Parathyroid adenoma (tissue), 2 donors: ENCODE measurements at regions not wholly inside any gene's neighbourhood (a gene's known extent, or its start where the extent isn't known, plus 50 kb on each side); places are given as distances from the start of the nearest gene placed in this dataset.
A peak's percentile ranks its signal among the peaks of the same experiment; 100 is the strongest.

Experiments
- H2AFZ ChIP-seq: fragments of 300-600 bp; sonication (generic); one replicate; pipeline ENCODE4 v1.7.0; 2017; ENCODE audit warnings: antibody characterized with exemption, mild to moderate bottlenecking
- H3K27ac ChIP-seq: fragments of 300-600 bp; sonication (generic); one replicate; pipeline ENCODE4 v1.7.0; 2017
- H3K27me3 ChIP-seq: fragments of 300-600 bp; sonication (generic); one replicate; pipeline ENCODE4 v1.7.0; 2017; ENCODE audit warnings: low read length; ENCODE audit not compliant: control insufficient read depth, insufficient read depth
- H3K36me3 ChIP-seq: fragments of 300-600 bp; sonication (generic); one replicate; pipeline ENCODE4 v1.7.0; 2017; ENCODE audit warnings: low read length; ENCODE audit not compliant: control insufficient read depth, insufficient read depth
- H3K4me1 ChIP-seq: fragments of 300-600 bp; sonication (generic); one replicate; pipeline ENCODE4 v1.7.0; 2017; ENCODE audit warnings: control low read depth
- H3K4me2 ChIP-seq: fragments of 300-600 bp; sonication (generic); one replicate; pipeline ENCODE4 v1.7.0; 2017; ENCODE audit warnings: low read length
- H3K4me3 ChIP-seq: fragments of 300-600 bp; sonication (generic); one replicate; pipeline ENCODE4 v1.7.0; 2017; ENCODE audit warnings: low read depth, low read length
- H3K79me2 ChIP-seq: fragments of 300-600 bp; sonication (generic); one replicate; pipeline ENCODE4 v1.7.0; 2017; ENCODE audit warnings: control low read depth
- H3K9ac ChIP-seq: fragments of 300-600 bp; sonication (generic); one replicate; pipeline ENCODE4 v1.7.0; 2017; ENCODE audit warnings: mild to moderate bottlenecking
- H3K9me3 ChIP-seq: fragments of 300-600 bp; sonication (generic); one replicate; pipeline ENCODE4 v1.7.0; 2017; ENCODE audit warnings: low read length; ENCODE audit not compliant: control insufficient read depth
- CTCF ChIP-seq: fragments of 300-600 bp; sonication (generic); IDR thresholded peaks from one replicate; pipeline ENCODE4 v1.7.0; 2017; ENCODE audit warnings: antibody characterized with exemption, mild to moderate bottlenecking
- donor health status: primary hyperparathyroidism.

DNA sequence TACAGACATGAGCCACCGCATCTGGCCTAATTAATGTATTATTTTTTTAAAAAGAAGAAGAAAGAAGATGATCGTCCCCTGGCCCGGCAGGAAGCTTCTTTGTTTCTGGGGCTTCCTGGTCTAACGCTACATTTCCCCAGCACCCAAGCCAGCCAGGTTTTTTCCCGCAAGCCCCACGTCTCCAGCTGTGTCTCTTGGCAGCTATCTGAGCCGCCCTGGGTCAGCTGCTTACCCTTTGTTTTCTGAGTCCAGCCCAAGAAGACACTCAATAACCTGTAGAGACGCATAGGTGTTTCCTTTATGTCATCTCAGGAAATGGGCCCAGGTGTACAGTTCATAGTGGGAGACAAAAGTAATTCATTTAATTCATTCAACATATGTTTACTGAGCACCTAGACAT is 110.2 kb downstream of the MTPAP start:
- no peak overlapping the region for H3K4me3 ChIP-seq
- H3K79me2 ChIP-seq, result no peaks in the 10 kb centered on the region
- no peak overlapping the region for H3K4me2 ChIP-seq
- H3K27me3 ChIP-seq, result no peaks in the 10 kb centered on the region
- H3K9ac ChIP-seq, result no peak overlapping the region
- no peaks in the 10 kb centered on the region for H3K9me3 ChIP-seq
- no peaks in the 10 kb centered on the region for H3K36me3 ChIP-seq
- H3K27ac ChIP-seq, result no peak overlapping the region
- peaks cover 3% of the 10 kb centered on the region for H3K4me1 ChIP-seq
- H2AFZ ChIP-seq, result no peak overlapping the region
- no peak for TF ChIP-seq CTCF

- Histone ChIP-seq H3K79me2 (no peaks in the 10 kb centered on the region), H3K4me2 (no peak overlapping the region), H3K9ac (no peak overlapping the region), H3K9me3 (no peaks in the 10 kb centered on the region), H2AFZ (peak overlapping the region; percentile 5), H3K36me3 (no peaks in the 10 kb centered on the region), H3K4me1 (no peaks in the 10 kb centered on the region), H3K4me3 (no peak overlapping the region), H3K27ac (no peak overlapping the region), H3K27me3 (no peaks in the 10 kb centered on the region)
- TF ChIP-seq CTCF, result no peak
These were observed 115.7 kb downstream of the MTPAP start for GRCh38 chr10:30233186-30233959.

DNA sequence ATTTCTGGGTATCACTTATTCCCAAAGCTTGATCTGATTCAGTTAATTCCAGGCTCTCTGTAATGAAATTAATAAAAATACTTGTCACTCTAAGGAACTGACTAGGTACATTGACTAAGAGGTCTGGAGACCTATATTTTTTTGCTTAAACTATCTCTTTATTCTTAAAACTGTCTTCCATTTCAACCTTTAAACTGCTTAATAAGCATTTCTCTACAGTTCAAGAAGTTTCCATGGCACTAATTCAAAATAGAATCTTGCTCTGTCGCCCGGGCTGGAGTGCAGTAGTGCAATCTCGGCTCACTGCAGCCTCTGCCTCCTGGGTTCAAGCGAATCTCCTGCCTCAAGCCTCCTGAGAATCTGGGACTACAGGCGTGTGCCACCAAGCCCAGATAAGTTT is 117.4 kb downstream of the MTPAP start:
- Histone ChIP-seq H2AFZ (no peak overlapping the region), H3K9me3 (no peaks in the 10 kb centered on the region), H3K9ac (no peak overlapping the region), H3K4me3 (no peak overlapping the region), H3K27ac (no peak overlapping the region), H3K36me3 (no peaks in the 10 kb centered on the region), H3K4me1 (no peaks in the 10 kb centered on the region), H3K4me2 (no peak overlapping the region), H3K27me3 (no peaks in the 10 kb centered on the region), H3K79me2 (no peaks in the 10 kb centered on the region)
- no peak for TF ChIP-seq CTCF

GRCh38 chr10:30231071-30231652 is 117.9 kb downstream of the MTPAP start:
- H3K9me3 ChIP-seq, result no peaks in the 10 kb centered on the region
- no peaks in the 10 kb centered on the region for H3K27me3 ChIP-seq
- H3K9ac ChIP-seq, result no peak overlapping the region
- no peaks in the 10 kb centered on the region for H3K36me3 ChIP-seq
- no peak overlapping the region for H3K27ac ChIP-seq
- no peak for TF ChIP-seq CTCF
- no peaks in the 10 kb centered on the region for H3K79me2 ChIP-seq
- peak overlapping the region; percentile 38 for H2AFZ ChIP-seq
- no peak overlapping the region for H3K4me3 ChIP-seq
- H3K4me2 ChIP-seq, result no peak overlapping the region
- no peaks in the 10 kb centered on the region for H3K4me1 ChIP-seq

- TF ChIP-seq CTCF, result no peak
- no peaks in the 10 kb centered on the region for H3K9me3 ChIP-seq
- H3K27me3 ChIP-seq, result no peaks in the 10 kb centered on the region
- no peak overlapping the region for H3K4me2 ChIP-seq
- H2AFZ ChIP-seq, result no peak overlapping the region
- no peaks in the 10 kb centered on the region for H3K79me2 ChIP-seq
- no peaks in the 10 kb centered on the region for H3K36me3 ChIP-seq
- no peak overlapping the region for H3K9ac ChIP-seq
- H3K27ac ChIP-seq, result no peak overlapping the region
- no peaks in the 10 kb centered on the region for H3K4me1 ChIP-seq
- H3K4me3 ChIP-seq, result no peak overlapping the region
These were observed 119.5 kb downstream of the MTPAP start for GRCh38 chr10:30229536-30229935.
